ENCODE measurements at regions not wholly inside any gene's neighbourhood (a gene's known extent, or its start where the extent isn't known, plus 50 kb on each side); places are given as distances from the start of the nearest gene placed in this dataset.

GRCh38 chr2:223469270-223470046 is 132.7 kb downstream of the SCG2 start:
- H3K36me3 ChIP-seq (ENCODE audit: control insufficient read depth in 1 of 2, insufficient read depth in 2 of 2, low read length in 2 of 2): no peaks in the 10 kb centered on the region
- H3K9me3 ChIP-seq (ENCODE audit: control insufficient read depth in 1 of 2, low read length in 2 of 2): no peaks in the 10 kb centered on the region
- H3K27ac ChIP-seq (ENCODE audit: low read length): peak overlapping the region; percentile 32
- no peaks in the 10 kb centered on the region for H3K27me3 ChIP-seq (ENCODE audit: low read depth, low read length)
- H3K4me3 ChIP-seq (ENCODE audit: low read depth in 1 of 2, low read length in 2 of 2): no peak overlapping the region
- peaks cover 0 to 4% of the 10 kb centered on the region in 2 donors for H3K4me1 ChIP-seq (ENCODE audit: control insufficient read depth in 1 of 2, insufficient read depth in 2 of 2, low read length in 2 of 2)

- Histone ChIP-seq H3K4me3 (ENCODE audit: low read depth in 1 of 2, low read length in 2 of 2) (no peak overlapping the region), H3K36me3 (ENCODE audit: control insufficient read depth in 1 of 2, insufficient read depth in 2 of 2, low read length in 2 of 2) (no peaks in the 10 kb centered on the region), H3K27ac (ENCODE audit: low read length) (no peak overlapping the region), H3K9me3 (ENCODE audit: control insufficient read depth in 1 of 2, low read length in 2 of 2) (no peaks in the 10 kb centered on the region), H3K27me3 (ENCODE audit: low read depth, low read length) (no peaks in the 10 kb centered on the region), H3K4me1 (ENCODE audit: control insufficient read depth in 1 of 2, insufficient read depth in 2 of 2, low read length in 2 of 2) (peaks cover 0 to 4% of the 10 kb centered on the region in 2 donors)
These were observed 131.6 kb downstream of the SCG2 start for GRCh38 chr2:223470602-223471001.

DNA sequence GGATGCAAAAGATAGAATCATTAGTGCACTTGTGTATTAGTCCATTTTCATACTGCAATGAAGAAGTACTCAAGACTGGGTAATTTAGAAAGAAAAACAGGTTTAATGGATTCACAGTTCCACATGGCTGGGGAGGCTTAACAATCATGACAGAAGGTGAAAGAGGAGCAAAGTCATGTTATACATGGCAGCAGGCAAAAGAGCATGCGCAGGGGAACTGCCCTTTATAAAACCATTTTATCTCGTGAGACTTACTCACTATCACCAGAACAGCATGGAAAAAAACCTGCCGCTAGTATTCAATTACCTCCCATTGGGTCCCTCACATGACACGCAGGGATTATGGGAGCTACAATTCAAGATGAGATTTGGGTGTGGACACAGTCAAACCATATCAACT is 129.4 kb downstream of the SCG2 start:
- no peaks in the 10 kb centered on the region for H3K27me3 ChIP-seq (ENCODE audit: low read depth, low read length)
- no peaks in the 10 kb centered on the region for H3K36me3 ChIP-seq (ENCODE audit: control insufficient read depth in 1 of 2, insufficient read depth in 2 of 2, low read length in 2 of 2)
- no peak overlapping the region for H3K27ac ChIP-seq (ENCODE audit: low read length)
- no peaks in the 10 kb centered on the region for H3K9me3 ChIP-seq (ENCODE audit: control insufficient read depth in 1 of 2, low read length in 2 of 2)
- no peaks in the 10 kb centered on the region for H3K4me1 ChIP-seq (ENCODE audit: control insufficient read depth in 1 of 2, insufficient read depth in 2 of 2, low read length in 2 of 2)
- H3K4me3 ChIP-seq (ENCODE audit: low read depth in 1 of 2, low read length in 2 of 2): no peak overlapping the region

GRCh38 chr2:223474893-223475292 is 127.3 kb downstream of the SCG2 start:
- Histone ChIP-seq H3K36me3 (ENCODE audit: control insufficient read depth in 1 of 2, insufficient read depth in 2 of 2, low read length in 2 of 2) (no peaks in the 10 kb centered on the region), H3K9me3 (ENCODE audit: control insufficient read depth in 1 of 2, low read length in 2 of 2) (no peaks in the 10 kb centered on the region), H3K27me3 (ENCODE audit: low read depth, low read length) (no peaks in the 10 kb centered on the region), H3K4me3 (ENCODE audit: low read depth in 1 of 2, low read length in 2 of 2) (no peak overlapping the region), H3K4me1 (ENCODE audit: control insufficient read depth in 1 of 2, insufficient read depth in 2 of 2, low read length in 2 of 2) (no peaks in the 10 kb centered on the region), H3K27ac (ENCODE audit: low read length) (no peak overlapping the region)

GRCh38 chr2:223475901-223476300 is 126.3 kb downstream of the SCG2 start:
- no peak overlapping the region for H3K27ac ChIP-seq (ENCODE audit: low read length)
- no peak overlapping the region for H3K4me3 ChIP-seq (ENCODE audit: low read depth in 1 of 2, low read length in 2 of 2)
- H3K4me1 ChIP-seq (ENCODE audit: control insufficient read depth in 1 of 2, insufficient read depth in 2 of 2, low read length in 2 of 2): no peaks in the 10 kb centered on the region
- H3K27me3 ChIP-seq (ENCODE audit: low read depth, low read length): no peaks in the 10 kb centered on the region
- no peaks in the 10 kb centered on the region for H3K36me3 ChIP-seq (ENCODE audit: control insufficient read depth in 1 of 2, insufficient read depth in 2 of 2, low read length in 2 of 2)
- H3K9me3 ChIP-seq (ENCODE audit: control insufficient read depth in 1 of 2, low read length in 2 of 2): no peaks in the 10 kb centered on the region

- Histone ChIP-seq H3K9me3 (ENCODE audit: control insufficient read depth in 1 of 2, low read length in 2 of 2) (no peaks in the 10 kb centered on the region), H3K27me3 (ENCODE audit: low read depth, low read length) (no peaks in the 10 kb centered on the region), H3K4me3 (ENCODE audit: low read depth in 1 of 2, low read length in 2 of 2) (no peak overlapping the region), H3K27ac (ENCODE audit: low read length) (no peak overlapping the region), H3K36me3 (ENCODE audit: control insufficient read depth in 1 of 2, insufficient read depth in 2 of 2, low read length in 2 of 2) (no peaks in the 10 kb centered on the region), H3K4me1 (ENCODE audit: control insufficient read depth in 1 of 2, insufficient read depth in 2 of 2, low read length in 2 of 2) (no peaks in the 10 kb centered on the region)
These were observed 124.8 kb downstream of the SCG2 start for GRCh38 chr2:223477318-223477717.

DNA sequence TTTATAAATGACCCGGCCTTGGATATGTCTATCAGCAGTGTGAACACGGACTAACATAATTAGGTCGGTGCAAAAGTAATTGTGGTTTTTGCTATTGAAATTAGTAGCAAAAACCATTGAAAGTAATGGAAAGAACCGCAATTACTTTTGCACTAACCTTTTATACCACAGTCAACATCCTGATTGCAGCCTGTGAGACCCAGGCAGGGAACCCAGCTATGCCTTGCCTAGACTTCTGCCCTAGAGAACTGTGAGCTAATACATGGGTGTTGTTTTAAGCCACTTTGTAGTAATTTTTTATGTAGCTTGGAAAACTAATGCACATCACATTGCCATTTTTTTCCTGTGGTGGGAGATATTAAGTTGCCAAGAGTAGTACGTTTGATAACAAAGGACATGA is 120.7 kb downstream of the SCG2 start:
- Histone ChIP-seq H3K9me3 (ENCODE audit: control insufficient read depth in 1 of 2, low read length in 2 of 2) (no peaks in the 10 kb centered on the region), H3K4me1 (ENCODE audit: control insufficient read depth in 1 of 2, insufficient read depth in 2 of 2, low read length in 2 of 2) (no peaks in the 10 kb centered on the region), H3K4me3 (ENCODE audit: low read depth in 1 of 2, low read length in 2 of 2) (no peak overlapping the region), H3K36me3 (ENCODE audit: control insufficient read depth in 1 of 2, insufficient read depth in 2 of 2, low read length in 2 of 2) (no peaks in the 10 kb centered on the region), H3K27me3 (ENCODE audit: low read depth, low read length) (no peaks in the 10 kb centered on the region), H3K27ac (ENCODE audit: low read length) (no peak overlapping the region)

DNA sequence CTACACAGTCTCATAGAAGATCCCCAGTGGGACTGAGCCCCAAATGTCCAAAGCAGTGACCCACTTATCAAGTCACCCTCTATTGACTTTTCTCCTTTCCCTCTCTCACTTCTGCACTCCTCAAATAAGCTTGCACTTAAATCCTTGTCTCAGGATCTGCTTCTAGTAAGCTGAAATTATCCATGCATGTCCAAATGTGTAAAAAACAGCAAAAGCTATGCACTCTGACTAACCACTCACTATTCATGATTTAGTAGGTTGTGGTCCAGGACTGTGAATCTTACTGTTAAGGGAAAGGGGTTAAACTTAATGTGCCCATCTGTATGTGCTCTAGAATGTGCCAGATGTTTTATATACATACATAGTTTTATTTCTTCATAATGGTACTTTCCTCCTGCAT is 115.4 kb downstream of the SCG2 start:
- Histone ChIP-seq H3K27me3 (ENCODE audit: low read depth, low read length) (no peaks in the 10 kb centered on the region), H3K4me3 (ENCODE audit: low read depth in 1 of 2, low read length in 2 of 2) (no peak overlapping the region), H3K4me1 (ENCODE audit: control insufficient read depth in 1 of 2, insufficient read depth in 2 of 2, low read length in 2 of 2) (no peaks in the 10 kb centered on the region), H3K36me3 (ENCODE audit: control insufficient read depth in 1 of 2, insufficient read depth in 2 of 2, low read length in 2 of 2) (no peaks in the 10 kb centered on the region), H3K9me3 (ENCODE audit: control insufficient read depth in 1 of 2, low read length in 2 of 2) (no peaks in the 10 kb centered on the region), H3K27ac (ENCODE audit: low read length) (no peak overlapping the region)

- Histone ChIP-seq H3K27me3 (ENCODE audit: low read depth, low read length) (no peaks in the 10 kb centered on the region), H3K4me1 (ENCODE audit: control insufficient read depth in 1 of 2, insufficient read depth in 2 of 2, low read length in 2 of 2) (no peaks in the 10 kb centered on the region), H3K27ac (ENCODE audit: low read length) (no peak overlapping the region), H3K36me3 (ENCODE audit: control insufficient read depth in 1 of 2, insufficient read depth in 2 of 2, low read length in 2 of 2) (no peaks in the 10 kb centered on the region), H3K9me3 (ENCODE audit: control insufficient read depth in 1 of 2, low read length in 2 of 2) (no peaks in the 10 kb centered on the region), H3K4me3 (ENCODE audit: low read depth in 1 of 2, low read length in 2 of 2) (no peak overlapping the region)
These were observed 114.8 kb downstream of the SCG2 start for GRCh38 chr2:223487214-223487846.

GRCh38 chr2:223488814-223489213 is 113.3 kb downstream of the SCG2 start:
- no peaks in the 10 kb centered on the region for H3K9me3 ChIP-seq (ENCODE audit: control insufficient read depth in 1 of 2, low read length in 2 of 2)
- H3K36me3 ChIP-seq (ENCODE audit: control insufficient read depth in 1 of 2, insufficient read depth in 2 of 2, low read length in 2 of 2): no peaks in the 10 kb centered on the region
- H3K4me3 ChIP-seq (ENCODE audit: low read depth in 1 of 2, low read length in 2 of 2): no peak overlapping the region
- H3K4me1 ChIP-seq (ENCODE audit: control insufficient read depth in 1 of 2, insufficient read depth in 2 of 2, low read length in 2 of 2): no peaks in the 10 kb centered on the region
- no peak overlapping the region for H3K27ac ChIP-seq (ENCODE audit: low read length)
- no peaks in the 10 kb centered on the region for H3K27me3 ChIP-seq (ENCODE audit: low read depth, low read length)

GRCh38 chr2:223494496-223494895 is 107.7 kb downstream of the SCG2 start:
- no peak overlapping the region for H3K4me3 ChIP-seq (ENCODE audit: low read depth in 1 of 2, low read length in 2 of 2)
- H3K4me1 ChIP-seq (ENCODE audit: control insufficient read depth in 1 of 2, insufficient read depth in 2 of 2, low read length in 2 of 2): no peaks in the 10 kb centered on the region
- H3K36me3 ChIP-seq (ENCODE audit: control insufficient read depth in 1 of 2, insufficient read depth in 2 of 2, low read length in 2 of 2): no peaks in the 10 kb centered on the region

DNA sequence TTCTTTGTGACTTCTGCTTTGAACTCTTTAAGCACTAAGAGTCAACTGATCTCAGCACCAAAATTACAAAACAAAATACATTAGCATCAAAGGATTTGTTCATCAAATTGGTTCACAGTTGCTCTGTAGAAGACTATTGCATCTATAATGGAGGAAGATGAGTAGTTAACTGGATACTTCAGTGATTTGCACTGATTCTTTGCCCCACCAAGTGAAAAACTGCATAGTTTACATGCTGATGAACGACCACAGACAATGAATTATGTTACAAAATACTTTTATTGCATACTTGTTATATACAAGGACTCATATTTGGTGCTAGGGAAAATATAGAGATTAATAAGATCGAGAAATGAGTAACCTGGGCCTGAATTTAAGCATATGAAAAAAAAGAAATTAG is 107.2 kb downstream of the SCG2 start:
- H3K27ac ChIP-seq (ENCODE audit: low read length): no peak overlapping the region
- no peaks in the 10 kb centered on the region for H3K27me3 ChIP-seq (ENCODE audit: low read depth, low read length)
- no peaks in the 10 kb centered on the region for H3K9me3 ChIP-seq (ENCODE audit: control insufficient read depth in 1 of 2, low read length in 2 of 2)
- H3K4me3 ChIP-seq (ENCODE audit: low read depth in 1 of 2, low read length in 2 of 2): no peak overlapping the region
- no peaks in the 10 kb centered on the region for H3K36me3 ChIP-seq (ENCODE audit: control insufficient read depth in 1 of 2, insufficient read depth in 2 of 2, low read length in 2 of 2)
- no peaks in the 10 kb centered on the region for H3K4me1 ChIP-seq (ENCODE audit: control insufficient read depth in 1 of 2, insufficient read depth in 2 of 2, low read length in 2 of 2)

More at GRCh38 chr2:223494496-223494895, 107.7 kb downstream of the SCG2 start:
- H3K27ac ChIP-seq (ENCODE audit: low read length): no peak overlapping the region
- H3K9me3 ChIP-seq (ENCODE audit: control insufficient read depth in 1 of 2, low read length in 2 of 2): no peaks in the 10 kb centered on the region
- H3K27me3 ChIP-seq (ENCODE audit: low read depth, low read length): no peaks in the 10 kb centered on the region
